GM21528 (cell line): ENCODE measurements at regions not wholly inside any gene's neighbourhood (a gene's known extent, or its start where the extent isn't known, plus 50 kb on each side); places are given as distances from the start of the nearest gene placed in this dataset.

Experiments used
- ATAC-seq: cut with Tn5 transposase; IDR thresholded peaks from one replicate; pipeline ENCODE4 v1.9.1; 2021; ENCODE audit warnings: mild to moderate bottlenecking, moderate library complexity; ENCODE audit not compliant: unreplicated experiment, low FRiP score

DNA sequence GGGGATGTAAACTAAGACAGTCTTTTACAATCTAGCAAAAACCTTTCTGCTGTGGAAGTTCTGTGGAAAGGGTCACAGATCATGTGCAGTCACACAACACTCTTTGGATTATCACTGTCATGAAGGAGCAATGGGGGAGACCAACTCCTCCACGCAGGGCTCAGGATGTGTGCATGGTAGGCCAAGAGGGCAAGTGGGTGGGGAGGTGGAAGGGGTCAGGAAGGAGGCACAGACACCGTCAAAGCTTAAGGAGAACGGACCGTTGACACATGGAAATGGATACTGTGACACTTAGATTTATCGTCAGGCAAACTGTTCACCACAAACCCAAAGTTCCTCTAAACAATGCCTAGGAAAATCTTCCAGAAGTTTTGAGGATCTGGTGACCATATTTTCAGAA, 215.8 kb downstream of the PAX1 start:
- ATAC-seq, result no peak

DNA sequence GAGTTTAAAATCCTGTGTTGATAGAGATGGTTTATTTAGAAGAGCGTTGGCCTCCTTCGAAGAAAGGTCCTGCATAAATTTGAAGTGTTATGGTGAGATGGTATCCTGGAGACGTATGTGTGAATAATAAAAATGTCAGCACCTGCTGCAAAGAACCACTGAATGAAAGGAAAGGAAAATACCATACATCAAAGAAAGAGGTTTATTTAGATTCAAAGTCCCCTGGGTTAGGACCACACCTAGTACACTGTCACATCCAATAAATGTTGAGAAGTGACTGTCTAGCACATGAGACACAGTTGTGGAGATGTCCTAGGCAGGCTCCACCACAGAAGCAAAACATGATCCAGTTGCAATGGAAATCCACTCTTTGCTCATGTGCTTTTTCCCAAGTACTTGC, 214.7 kb downstream of the PAX1 start:
- ATAC-seq, result no peak

DNA sequence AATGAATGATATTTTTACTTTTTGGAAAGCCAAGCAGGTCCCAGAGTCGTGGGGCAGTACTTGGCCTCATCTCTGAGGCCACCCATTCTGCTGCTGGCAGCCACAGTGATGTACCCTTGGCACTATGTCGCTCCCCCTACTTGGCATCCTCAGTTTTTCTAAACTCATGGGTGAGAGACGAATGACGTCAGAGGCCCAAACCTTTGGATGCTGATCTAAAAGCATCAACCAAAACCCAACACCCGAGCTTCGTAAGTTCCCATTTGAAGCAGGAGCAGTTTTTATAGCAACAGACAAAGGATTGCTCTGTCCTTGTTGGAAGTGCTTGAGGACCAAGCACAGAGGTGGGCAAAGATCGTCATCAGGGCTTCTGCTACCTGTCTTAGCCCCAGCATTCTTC, 212.9 kb downstream of the PAX1 start:
- no peak for ATAC-seq

DNA sequence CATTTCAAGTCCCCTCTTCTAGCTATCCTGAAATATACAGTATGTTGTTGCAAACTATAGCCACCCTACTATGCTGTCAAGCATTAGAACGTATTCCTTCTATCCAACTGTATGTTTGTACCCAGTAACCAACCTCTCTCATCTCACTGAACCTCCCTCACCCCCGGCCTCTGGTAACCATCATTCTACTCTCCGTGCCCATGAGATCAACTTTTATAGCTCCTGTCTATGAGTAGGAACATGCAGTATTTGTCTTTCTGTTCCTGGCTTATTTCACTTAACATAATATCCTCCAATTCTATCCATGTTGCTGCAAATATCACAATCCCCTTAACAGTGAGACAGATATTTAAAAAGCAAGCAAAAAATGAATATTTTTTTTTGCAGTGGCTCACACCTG, 196.9 kb downstream of the PAX1 start:
- ATAC-seq, result no peak

DNA sequence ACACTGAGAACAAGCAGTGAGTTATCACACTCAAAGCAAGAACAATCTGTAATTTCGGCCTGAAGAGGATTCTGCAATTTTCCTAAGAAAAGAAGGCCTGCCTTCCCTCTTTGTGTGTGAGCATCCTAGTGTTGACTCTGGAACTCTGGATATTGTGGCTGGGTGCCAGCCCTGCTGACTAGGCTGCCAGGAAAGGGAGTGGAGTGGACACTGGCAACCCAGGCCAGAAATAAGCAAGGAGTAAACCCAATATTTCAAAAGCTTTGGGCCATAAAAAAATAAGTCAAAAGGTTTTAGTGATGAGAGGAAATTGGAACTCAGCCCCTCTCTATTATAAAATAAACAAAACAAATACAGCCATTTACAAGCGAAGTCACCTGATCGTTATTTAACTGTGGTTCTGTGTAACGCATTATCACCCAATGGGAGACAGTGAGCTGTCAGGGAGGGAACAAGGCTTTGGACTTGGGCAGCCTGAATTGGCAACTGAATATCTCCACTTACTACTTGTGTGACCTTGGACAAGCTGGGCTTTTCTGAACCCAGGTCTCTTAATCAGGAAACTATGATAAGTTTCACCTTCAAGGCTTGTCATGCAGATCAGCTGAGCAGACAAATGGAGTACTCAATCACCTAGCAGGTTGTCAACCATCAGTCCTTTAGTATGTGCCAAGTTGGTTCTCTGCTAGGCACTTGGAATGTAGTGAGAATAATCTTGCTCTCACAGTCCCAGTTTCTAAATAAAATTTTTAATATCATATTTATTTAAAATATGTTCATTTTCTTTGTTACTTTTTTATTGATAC, 196.2 kb downstream of the PAX1 start:
- ATAC-seq, result no peak

DNA sequence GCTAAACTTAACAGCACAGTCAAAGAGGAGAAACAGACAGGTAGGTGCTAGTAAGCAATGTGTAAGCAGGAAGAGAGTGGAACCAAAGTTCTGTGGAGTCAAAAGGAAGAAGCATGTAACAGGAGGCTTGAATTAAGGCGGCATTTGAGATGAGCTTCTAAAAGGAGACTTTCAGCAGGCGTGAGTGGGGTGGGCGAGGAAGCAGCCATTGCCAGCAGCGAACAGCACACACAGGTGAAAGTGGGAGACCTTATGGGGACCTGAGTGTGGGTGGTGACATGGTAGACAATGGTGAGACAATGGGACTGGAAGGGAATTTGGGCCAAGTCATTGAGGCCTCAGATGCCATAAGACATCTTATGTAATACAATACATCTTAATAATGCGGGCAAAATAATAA, 195.0 kb downstream of the PAX1 start:
- ATAC-seq, result no peak

DNA sequence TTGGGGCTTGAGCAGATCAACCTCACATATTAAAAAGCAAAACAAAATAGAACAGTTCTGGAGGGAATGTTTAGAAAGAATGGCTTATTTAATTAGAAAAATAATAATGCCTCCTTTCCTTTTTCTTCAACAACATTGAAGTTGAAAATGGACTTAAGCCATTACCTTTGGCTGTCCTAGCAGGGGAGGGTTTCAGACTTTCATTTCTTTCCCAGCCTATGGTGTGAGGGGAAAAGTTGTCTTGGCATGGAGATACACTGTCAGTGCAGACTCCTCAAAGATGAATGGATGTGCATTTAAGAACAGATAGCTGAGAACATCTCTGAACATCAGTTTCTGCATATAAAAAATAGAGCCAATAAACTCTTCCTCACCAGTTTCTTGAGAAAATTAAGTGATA, 169.5 kb downstream of the PAX1 start:
- ATAC-seq, result no peak

DNA sequence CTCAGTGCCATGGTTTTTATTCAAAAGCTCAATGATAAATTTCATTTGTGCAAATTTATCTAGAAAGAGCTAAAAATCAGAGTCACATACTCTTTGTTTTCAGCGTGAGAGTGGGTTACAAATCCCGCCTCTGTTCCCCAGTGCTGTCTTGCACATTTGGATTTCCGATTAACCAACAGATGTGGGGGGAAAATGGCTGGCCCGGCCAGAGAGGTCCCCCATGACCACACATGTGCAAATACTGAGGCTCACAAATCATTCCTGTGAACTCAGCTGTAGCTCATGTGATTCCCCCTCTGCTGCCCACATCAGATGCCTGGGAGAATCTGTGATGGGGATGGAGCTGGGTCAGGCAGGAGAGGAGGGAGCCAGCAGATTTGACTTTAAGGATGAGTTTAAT, 168.7 kb downstream of the PAX1 start:
- ATAC-seq, result no peak

DNA sequence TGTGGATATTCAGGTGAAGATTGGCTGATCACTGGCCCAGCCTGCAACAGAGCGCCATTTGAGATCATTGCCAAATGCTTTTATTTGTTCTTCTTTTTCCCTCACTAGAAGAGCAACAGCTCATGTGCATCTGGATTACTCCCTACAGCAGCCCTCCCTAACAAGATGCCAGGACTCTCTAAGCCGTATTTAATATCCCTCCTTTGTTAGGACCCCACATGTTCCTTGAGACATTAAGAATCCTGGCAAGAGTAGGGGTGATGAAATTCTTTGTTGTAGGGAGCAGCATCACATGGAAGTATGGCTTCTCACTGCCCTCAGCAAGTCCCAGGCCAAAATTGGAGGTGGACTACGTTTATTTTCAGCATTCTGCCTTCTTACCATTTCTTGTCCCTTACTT, 167.8 kb downstream of the PAX1 start:
- ATAC-seq, result no peak

DNA sequence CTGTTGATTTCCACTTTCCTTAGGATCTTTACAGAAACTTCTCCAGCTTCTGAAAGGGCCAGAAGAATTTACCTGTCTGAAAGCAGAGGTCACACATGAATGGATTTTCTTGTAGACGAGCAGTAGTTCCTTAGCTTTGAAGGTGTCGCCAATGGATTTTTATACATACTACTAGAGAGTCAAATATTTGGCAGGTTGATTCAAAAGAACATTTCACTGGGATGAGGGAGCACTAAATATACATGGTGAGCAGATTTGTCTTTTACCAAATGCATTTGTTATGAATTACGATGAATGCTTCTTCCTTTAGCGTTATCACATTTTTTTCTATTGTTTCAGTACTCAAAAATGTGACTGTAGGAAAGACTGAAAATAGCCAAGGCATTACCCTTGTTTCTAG, 162.3 kb downstream of the PAX1 start:
- no peak for ATAC-seq

DNA sequence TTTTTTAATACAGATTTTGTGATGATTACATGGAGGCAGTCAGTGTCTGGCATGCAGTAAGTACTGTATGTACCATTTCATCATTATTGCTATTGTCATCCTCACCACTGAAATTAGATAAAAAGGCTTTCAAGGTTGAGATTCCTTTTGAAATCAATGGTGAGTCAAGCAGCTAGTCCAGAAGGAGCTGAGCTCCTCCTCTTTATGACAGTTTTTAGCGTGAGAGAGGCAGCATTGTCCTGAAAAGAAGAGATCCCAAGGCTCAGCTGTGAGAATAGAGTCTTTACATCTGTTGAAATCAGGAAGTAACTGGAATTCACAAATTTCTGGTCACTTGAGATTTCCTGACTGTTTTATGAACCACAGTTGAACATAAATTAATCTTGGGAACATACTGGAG, 161.9 kb downstream of the PAX1 start:
- no peak for ATAC-seq

DNA sequence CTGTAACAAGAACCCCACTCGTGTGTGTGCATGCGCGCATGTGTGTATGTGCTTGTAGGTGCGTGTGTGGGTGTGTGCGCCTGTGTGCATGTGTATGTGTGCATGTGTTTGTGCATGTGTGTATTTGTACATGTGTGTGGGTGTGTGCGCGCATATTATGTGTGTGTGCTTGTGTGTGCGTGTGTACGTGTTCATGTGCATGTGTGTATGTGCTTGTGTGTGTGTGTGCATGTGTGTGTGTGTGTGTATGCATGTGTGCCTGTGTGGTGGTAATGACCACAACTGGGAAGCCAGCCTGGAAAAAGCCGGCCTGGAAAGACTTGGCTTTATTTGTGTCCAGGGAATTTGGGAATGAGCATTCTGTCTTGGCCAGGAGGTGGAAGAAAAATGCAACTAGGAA, 157.5 kb downstream of the PAX1 start:
- ATAC-seq, result no peak

DNA sequence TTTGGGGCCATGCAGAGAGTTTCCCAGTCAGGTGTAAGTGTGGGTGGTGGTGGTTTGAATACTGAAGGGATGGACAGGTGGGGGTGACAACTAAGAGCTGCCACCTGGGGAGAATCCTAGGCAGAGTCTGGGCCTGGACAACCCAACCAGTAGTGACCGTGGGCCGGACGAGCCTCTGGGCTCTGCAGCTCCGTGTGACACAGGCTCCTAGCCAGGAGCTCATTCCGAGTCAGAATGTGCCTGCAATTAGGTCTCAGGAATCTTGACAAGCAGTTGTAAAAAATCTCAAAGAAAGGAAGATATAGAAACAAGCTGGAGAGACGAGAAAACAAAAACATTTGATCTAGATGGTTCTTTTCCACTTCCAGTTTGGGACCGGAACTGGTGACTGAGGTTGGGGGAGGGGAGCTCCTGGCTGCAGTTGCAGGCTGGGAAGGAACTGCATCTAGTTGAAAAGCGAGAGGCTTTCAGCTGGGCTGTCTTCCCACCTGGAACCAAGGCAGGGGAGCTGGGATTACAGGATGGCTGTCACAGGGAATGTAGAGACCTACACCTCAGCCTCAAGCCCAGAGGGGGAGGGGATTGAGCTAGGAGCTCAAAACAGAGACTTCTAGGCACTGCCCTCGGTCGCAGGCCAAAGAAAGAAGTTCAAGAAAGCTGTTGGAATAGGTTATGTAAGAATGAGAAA, 156.9 kb downstream of the PAX1 start:
- no peak for ATAC-seq

DNA sequence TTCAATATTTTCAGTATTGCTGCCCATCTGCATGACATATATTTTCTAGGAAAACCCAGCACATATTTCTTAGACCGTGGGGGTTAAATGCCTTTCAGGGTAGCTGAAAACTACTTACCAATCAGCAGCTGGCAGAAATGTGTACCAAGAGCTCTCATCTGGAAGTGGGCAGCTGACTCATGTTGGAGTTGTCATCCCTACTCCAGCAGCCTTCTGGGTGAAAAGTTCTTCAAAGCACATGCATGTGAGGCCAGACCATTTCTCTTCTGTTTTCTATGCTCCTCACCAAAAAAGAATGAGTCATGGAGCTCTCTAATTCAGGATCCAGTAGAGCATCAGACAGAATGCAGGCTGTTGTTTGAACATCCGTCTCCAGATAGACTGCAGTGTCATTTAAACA, 135.5 kb downstream of the PAX1 start:
- ATAC-seq, result no peak

DNA sequence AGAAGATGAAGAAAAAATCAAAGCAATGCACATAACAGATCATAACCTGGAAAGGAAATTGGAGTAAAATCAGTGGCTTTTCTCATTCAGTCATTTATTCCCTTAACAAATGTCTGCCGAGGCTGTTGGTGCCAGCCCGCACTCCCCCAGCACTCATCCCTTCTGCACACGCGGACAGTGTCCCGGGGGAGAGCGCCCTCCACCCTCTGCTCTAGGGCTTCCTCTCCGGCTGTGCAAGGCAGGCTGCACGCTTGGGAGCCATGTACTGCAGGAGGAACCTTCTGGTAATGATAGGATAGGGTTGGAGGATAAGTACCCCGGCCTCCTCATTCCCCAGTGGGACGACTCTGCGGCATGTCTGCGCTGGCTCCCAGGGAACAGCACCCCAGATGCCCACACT, 134.5 kb downstream of the PAX1 start:
- no peak for ATAC-seq

DNA sequence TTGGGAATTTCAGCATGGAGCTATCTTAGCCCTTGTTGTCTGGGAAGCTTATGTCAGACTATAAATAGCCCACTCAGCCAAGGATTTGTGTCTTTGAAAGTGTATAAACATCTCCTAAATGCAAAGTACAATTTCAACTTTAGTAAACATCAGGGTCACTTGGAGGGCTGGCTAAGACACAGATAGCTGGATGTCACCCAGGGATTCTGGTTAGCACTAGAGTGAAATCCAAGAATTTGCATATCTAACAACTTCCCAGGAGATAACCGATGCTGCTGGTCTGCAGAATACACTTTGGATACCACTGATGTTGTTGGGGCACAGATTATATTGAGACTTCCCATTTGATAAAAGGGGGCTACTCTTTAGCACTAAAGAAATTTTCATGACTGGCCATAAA, 130.9 kb downstream of the PAX1 start:
- ATAC-seq, result no peak

DNA sequence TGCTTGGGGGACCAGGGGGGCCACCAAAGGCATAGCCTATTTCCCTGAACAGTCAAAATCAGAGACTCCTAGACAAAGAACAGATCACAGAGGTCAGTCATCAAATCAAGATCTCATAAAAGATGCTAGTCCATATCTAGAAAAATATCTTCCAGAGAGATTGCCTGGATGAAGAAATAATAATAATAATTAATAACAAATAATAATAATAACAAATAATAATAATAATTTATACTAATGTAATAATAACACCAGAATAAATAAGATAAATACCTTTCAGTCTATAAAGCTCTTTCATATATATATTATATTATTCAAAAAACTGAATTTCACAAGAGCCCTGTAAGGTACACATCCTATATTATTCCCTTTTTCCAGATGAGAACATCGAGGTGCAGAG, 129.6 kb downstream of the PAX1 start:
- ATAC-seq, result no peak

DNA sequence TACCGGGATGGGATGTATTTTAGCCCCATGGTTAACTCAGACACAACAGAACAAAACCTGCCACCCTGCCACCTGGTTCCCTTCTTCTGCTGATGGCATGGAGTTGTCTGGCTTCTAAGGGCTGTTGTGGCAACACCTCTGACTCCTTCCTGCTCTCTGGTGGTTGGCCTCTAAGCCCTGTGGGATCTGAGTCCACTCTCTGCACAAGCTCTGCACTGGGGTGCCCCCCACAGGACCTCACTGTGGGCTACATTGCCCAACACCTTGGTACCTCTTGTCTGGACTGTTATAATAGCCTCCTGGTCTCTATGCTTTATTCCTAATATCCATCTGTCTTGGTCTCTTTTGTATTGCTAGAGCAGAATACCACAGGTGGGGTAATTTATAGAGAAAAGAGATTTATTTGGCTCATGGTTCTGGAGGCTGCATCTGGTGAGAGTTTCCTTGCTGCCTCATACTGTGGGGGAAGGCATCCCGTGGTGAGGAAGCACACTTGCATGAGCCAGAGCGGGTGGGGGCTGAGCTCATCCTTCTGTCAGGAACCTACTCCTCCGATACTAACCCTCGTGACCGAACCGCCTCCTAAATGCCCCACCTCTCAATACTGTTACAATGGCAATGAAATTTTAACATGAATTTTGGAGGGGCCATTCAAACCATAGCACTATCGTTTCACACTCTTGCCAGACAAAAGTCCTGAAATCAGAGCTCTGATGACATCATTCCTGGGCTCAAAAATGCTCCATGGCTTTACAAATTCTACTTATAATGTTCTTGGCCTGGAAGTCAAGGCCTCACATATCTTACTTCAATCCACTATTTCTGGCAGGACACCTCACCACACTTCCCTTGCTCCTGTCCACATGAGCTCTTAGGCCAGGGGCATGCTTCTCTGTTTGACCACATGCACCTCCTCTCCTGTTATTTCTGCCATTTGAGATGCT, 127.2 kb downstream of the PAX1 start:
- no peak for ATAC-seq

DNA sequence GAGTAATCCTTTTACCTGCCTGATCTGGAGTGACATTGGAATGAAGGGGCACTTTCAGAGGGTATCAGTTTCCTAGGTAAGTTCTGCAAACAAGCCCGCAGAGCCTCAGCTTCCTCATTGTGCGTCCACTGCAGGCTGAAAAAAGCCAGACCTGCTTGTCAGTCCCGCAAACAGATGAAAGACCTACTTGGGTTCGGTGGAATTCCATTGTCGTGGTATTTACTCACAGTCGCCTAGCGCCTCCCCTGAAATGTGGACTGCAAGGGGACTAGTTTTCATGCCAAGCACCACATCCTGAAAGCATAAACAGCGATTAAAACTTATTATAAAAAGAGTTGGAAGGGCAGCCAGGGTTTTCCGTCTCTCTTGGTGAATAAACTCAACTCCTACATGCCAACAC, 121.5 kb downstream of the PAX1 start:
- ATAC-seq, result no peak

DNA sequence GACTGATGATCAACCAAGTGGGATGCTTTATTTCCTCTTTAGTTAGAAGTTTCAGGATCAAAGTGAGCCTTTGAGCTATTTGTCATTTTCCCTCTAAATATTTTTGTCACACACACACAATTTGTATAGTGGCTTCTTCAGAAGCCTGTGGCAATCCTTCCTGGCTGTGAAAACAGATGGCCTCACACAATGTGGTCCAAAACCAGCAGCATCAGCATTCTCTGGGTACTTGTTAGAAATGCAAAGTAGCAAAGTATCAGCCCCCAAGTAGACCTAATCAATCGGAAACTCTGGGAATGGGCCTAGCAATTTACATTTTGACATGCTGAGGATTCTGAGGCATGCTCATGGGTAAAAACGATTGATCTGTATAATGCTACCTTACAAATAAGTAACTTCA, 115.9 kb downstream of the PAX1 start:
- ATAC-seq, result no peak

DNA sequence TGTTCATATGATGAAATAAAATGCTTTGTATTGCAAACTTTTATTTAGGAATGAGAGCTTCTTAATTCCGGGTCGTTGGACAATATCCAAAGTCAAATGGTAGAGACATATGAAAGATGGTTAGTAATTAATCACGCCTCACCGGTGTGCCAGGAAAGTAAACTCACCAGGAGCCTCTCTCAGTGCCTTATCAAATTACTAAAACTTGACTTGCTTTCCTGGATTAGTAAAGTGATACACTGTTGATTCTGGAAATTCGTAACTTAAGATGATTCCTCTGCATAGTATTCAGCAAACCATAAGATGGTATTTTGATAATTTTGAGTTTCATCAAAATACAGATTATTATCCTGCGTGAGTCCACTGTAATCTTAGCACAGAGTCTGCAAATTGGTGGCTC, 115.2 kb downstream of the PAX1 start:
- ATAC-seq, result no peak
